Testis (tissue), 2 donors: ENCODE measurements at regions not wholly inside any gene's neighbourhood (a gene's known extent, or its start where the extent isn't known, plus 50 kb on each side); places are given as distances from the start of the nearest gene placed in this dataset.
"Not testable (repeated sequence)": the region's sequence is repeated elsewhere in the genome, so short reads cannot be mapped to it uniquely, and the experiment has no call there.

Experiments
- CTCF ChIP-seq, 3 experiments: fragments of 450-650 bp in 2 of 3; fragments of 200-600 bp in 1 of 3; sonication (generic) in 1 of 3; IDR thresholded peaks; one replicate each; pipeline ENCODE4 v1.5.1; 2016 to 2019; ENCODE audit warnings: antibody characterized with exemption in 3 of 3, mild to moderate bottlenecking in 2 of 3, moderate library complexity in 1 of 3
- POLR2A ChIP-seq: fragments of 450-650 bp; IDR thresholded peaks from one replicate; pipeline ENCODE4 v1.6.1; 2017; ENCODE audit warnings: antibody characterized with exemption, mild to moderate bottlenecking, moderate library complexity

GRCh38 chr1:30549872-30550271 is 173.5 kb downstream of the MATN1 start:
- TF ChIP-seq CTCF (IDR thresholded peaks at IDR 0.05); POLR2A: not testable (repeated sequence)
